ENCODE measurements at regions not wholly inside any gene's neighbourhood (a gene's known extent, or its start where the extent isn't known, plus 50 kb on each side); places are given as distances from the start of the nearest gene placed in this dataset.
"Not testable (repeated sequence)": the region's sequence is repeated elsewhere in the genome, so short reads cannot be mapped to it uniquely, and the experiment has no call there.

DNA sequence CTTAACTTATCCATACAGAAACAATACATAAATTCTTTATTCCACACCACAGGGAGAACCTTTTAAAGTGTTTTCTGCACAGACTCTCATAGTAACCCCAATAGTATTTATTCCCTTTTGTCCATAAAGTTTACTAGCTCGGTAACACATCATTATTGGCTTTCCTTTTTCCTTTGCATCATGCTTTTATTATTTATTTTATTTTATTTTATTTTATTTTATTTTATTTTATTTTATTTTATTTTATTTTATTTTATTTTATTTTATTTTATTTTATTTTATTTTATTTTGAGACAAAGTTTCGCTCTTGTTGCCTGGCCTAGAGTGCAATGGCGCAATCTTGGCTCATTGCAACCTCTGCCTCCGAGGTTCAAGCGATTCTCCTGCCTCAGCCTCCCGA is 655.4 kb downstream of the VGLL3 start:
- H3K4me1 ChIP-seq (ENCODE audit: control insufficient read depth, insufficient read depth, low read length); H3K9me3 ChIP-seq (ENCODE audit: control insufficient read depth, insufficient read depth, low read depth, low read length); H3K36me3 ChIP-seq (ENCODE audit: control insufficient read depth, insufficient read depth, low read length); H3K9ac ChIP-seq (ENCODE audit: low read length); H3K4me3 ChIP-seq (ENCODE audit: low read depth, low read length); H3K27ac ChIP-seq (ENCODE audit: low read depth, low read length); H3K27me3 ChIP-seq (ENCODE audit: control insufficient read depth, insufficient read depth, low read length): not testable (repeated sequence)

DNA sequence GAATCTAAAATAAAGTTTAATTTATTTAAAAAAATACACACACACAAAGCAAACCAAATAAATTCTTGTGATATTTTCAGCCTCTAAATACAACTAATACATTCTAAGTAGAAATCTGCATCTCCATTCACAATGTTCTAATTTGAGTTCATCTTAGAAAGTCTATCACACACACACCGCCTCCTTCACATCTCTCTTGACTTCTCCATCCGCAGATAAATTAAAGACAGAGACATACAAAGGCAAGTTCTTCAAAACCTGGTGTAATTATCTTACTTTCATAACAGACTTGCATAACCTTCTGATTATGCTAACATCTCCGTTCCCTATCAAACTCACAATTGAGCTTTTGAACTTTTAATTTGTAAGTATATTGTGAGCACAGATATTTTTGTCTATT is 657.3 kb downstream of the VGLL3 start:
- Histone ChIP-seq H3K9ac (ENCODE audit: low read length) (no peak overlapping the region), H3K27me3 (ENCODE audit: control insufficient read depth, insufficient read depth, low read length) (no peaks in the 10 kb centered on the region), H3K4me1 (ENCODE audit: control insufficient read depth, insufficient read depth, low read length) (no peaks in the 10 kb centered on the region), H3K4me3 (ENCODE audit: low read depth, low read length) (no peak overlapping the region), H3K36me3 (ENCODE audit: control insufficient read depth, insufficient read depth, low read length) (no peaks in the 10 kb centered on the region), H3K27ac (ENCODE audit: low read depth, low read length) (no peak overlapping the region), H3K9me3 (ENCODE audit: control insufficient read depth, insufficient read depth, low read depth, low read length) (no peaks in the 10 kb centered on the region)

DNA sequence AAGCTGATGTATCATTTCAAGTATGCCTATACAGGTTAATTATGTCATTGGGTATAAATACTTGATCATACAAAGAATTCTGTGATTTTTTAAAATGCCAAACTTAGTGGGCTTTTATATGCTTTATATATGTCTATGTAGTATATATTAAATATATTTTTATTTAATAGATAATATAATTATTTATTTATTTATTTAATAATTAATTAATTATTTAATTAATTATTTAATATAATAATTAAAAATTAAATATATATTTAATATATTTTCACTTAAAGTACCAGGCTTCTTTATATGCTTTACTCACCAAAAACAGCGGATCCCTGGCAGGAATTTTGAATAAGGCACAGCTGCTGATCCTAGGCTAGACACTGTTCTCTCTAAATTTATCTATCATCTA is 687.0 kb downstream of the VGLL3 start:
- Histone ChIP-seq H3K27ac (ENCODE audit: low read depth, low read length) (no peak overlapping the region), H3K9ac (ENCODE audit: low read length) (no peak overlapping the region), H3K4me1 (ENCODE audit: control insufficient read depth, insufficient read depth, low read length) (no peaks in the 10 kb centered on the region), H3K27me3 (ENCODE audit: control insufficient read depth, insufficient read depth, low read length) (no peaks in the 10 kb centered on the region), H3K36me3 (ENCODE audit: control insufficient read depth, insufficient read depth, low read length) (no peaks in the 10 kb centered on the region), H3K4me3 (ENCODE audit: low read depth, low read length) (no peak overlapping the region), H3K9me3 (ENCODE audit: control insufficient read depth, insufficient read depth, low read depth, low read length) (no peaks in the 10 kb centered on the region)

DNA sequence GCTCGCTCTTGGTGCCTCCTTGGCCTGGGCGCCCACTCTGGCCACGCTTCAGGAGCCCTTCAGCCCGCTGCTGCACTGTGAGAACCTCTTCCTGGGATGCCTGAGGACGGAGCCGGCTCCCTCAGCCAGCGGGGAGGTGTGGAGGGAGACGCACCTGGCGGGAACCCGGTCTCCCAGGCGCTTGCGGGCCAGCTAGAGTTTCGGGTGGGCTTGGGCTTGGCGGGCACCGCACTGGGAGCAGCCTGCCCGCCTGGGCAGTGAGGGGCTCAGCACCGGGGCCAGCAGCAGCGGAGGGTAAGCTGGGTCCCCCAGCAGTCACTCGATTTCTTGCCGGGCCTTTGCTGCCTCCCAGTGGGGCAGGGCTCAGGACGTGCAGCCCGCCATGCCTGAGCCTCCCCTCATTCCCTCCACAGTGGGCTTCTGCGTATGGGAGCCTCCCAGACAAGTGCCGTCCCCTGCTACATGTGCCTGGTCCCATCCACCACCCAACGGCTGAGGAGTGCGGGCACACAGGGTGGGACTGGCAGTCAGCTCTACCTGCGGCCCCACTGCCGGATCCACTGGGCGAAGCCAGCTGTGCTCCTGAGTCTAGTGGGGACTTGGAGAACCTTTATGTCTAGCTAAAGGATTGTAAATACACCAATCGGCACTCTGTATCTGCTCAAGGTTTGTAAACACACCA is 708.7 kb downstream of the VGLL3 start:
- Histone ChIP-seq H3K9me3 (ENCODE audit: control insufficient read depth, insufficient read depth, low read depth, low read length) (peaks cover 3% of the 10 kb centered on the region; the same call in 1 of the 2 replicates), H3K9ac (ENCODE audit: low read length) (no peak overlapping the region), H3K27ac (ENCODE audit: low read depth, low read length) (no peak overlapping the region), H3K27me3 (ENCODE audit: control insufficient read depth, insufficient read depth, low read length) (no peaks in the 10 kb centered on the region), H3K4me3 (ENCODE audit: low read depth, low read length) (no peak overlapping the region), H3K36me3 (ENCODE audit: control insufficient read depth, insufficient read depth, low read length) (no peaks in the 10 kb centered on the region), H3K4me1 (ENCODE audit: control insufficient read depth, insufficient read depth, low read length) (no peaks in the 10 kb centered on the region)

DNA sequence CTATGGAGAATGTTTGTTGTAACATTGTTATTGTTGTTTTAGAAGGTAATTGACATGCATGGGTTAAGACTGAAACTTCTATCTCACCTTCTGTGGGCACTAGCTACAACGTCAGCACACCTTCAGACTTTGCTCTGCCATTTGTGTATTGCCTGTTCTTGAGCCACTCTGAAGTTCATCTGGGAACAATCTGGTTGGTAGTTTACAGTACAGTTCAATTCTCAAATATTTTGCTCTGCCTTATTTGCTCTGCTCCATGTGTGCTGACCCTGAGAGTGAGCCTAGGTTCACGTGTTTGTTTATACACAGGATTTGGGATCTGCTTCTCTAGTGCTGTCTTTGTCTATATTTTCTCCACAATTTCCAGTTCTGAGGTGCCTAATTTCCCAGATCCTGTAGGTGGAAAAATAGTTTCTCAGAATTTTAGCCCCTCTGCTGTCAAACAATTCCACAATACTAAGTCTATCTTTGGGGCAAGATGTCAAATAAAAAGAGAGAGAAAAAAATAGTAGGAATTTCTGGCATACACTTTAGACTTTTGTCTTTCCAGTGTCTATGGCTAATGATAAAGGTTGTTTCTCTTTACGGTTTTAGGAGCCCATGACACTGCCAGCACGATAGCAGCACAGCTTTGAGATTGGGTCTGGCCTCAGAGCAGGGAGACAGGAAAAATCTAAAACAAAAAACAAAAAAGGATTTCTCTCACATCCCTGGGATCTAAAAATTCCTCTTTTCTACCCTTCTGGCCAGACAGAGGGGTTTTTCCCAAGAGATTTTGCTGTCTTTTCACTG is 721.4 kb downstream of the VGLL3 start:
- H3K36me3 ChIP-seq (ENCODE audit: control insufficient read depth, insufficient read depth, low read length), result no peaks in the 10 kb centered on the region
- no peaks in the 10 kb centered on the region for H3K4me1 ChIP-seq (ENCODE audit: control insufficient read depth, insufficient read depth, low read length)
- H3K27me3 ChIP-seq (ENCODE audit: control insufficient read depth, insufficient read depth, low read length), result no peaks in the 10 kb centered on the region
- H3K4me3 ChIP-seq (ENCODE audit: low read depth, low read length), result no peak overlapping the region
- no peak overlapping the region for H3K27ac ChIP-seq (ENCODE audit: low read depth, low read length)
- H3K9me3 ChIP-seq (ENCODE audit: control insufficient read depth, insufficient read depth, low read depth, low read length), result no peaks in the 10 kb centered on the region
- no peak overlapping the region for H3K9ac ChIP-seq (ENCODE audit: low read length)

DNA sequence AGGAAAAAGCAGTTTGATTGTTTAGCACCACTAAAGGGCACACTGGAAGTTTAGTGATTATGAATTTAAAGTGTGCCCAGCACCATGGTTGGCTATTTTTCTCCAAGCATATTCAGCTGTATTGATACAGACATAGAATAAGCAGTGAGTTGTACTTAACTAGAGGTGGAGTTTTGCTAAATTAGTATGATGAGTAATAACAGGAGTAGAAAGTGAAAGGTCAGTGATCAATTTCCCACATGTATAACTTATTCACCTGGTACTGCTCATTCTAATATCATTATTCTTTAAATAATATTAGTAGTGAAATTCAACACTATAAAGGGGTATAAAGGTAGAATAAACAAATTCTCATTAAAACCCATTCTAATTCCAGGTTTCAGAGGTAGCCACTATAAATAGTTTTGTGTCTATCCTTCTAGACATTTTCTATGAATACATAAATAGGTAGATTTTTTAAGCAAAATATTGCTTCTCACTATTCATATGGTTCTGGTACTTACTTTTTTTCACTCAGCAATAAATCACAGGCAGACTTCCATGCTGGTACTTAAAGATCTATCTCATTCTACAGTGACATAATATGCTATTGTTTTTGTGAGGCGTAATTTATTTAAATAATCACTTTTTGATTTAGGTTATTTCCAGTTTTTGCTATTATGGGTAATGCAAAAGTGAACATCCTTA is 732.9 kb downstream of the VGLL3 start:
- Histone ChIP-seq H3K9ac (ENCODE audit: low read length) (no peak overlapping the region), H3K27me3 (ENCODE audit: control insufficient read depth, insufficient read depth, low read length) (no peaks in the 10 kb centered on the region), H3K9me3 (ENCODE audit: control insufficient read depth, insufficient read depth, low read depth, low read length) (no peaks in the 10 kb centered on the region), H3K36me3 (ENCODE audit: control insufficient read depth, insufficient read depth, low read length) (no peaks in the 10 kb centered on the region), H3K4me1 (ENCODE audit: control insufficient read depth, insufficient read depth, low read length) (peaks cover under 1% of the 10 kb centered on the region; the same call in 1 of the 2 replicates), H3K4me3 (ENCODE audit: low read depth, low read length) (no peak overlapping the region), H3K27ac (ENCODE audit: low read depth, low read length) (no peak overlapping the region)

DNA sequence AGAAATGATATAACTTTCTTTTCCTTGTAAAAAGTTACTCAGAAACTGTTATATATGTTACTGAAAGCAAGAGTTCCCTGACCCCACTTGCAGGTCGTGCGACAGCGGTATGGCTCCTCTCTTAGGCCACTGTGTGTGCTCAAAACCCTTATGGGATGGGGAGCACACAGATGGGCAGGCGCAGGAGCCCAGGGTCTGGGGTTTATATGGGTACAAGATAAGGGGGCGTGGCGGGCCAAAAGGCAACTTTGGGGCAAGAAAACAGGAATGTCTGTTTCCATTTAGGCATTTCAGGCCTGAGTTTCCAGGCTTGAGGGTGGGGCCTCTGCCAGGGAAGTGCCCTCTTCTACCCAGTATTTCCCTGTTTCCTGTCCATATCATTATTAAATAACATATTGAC is 736.5 kb downstream of the VGLL3 start:
- Histone ChIP-seq H3K4me3 (ENCODE audit: low read depth, low read length) (no peak overlapping the region), H3K27me3 (ENCODE audit: control insufficient read depth, insufficient read depth, low read length) (no peaks in the 10 kb centered on the region), H3K4me1 (ENCODE audit: control insufficient read depth, insufficient read depth, low read length) (no peaks in the 10 kb centered on the region), H3K36me3 (ENCODE audit: control insufficient read depth, insufficient read depth, low read length) (no peaks in the 10 kb centered on the region), H3K27ac (ENCODE audit: low read depth, low read length) (no peak overlapping the region), H3K9me3 (ENCODE audit: control insufficient read depth, insufficient read depth, low read depth, low read length) (no peaks in the 10 kb centered on the region), H3K9ac (ENCODE audit: low read length) (no peak overlapping the region)

DNA sequence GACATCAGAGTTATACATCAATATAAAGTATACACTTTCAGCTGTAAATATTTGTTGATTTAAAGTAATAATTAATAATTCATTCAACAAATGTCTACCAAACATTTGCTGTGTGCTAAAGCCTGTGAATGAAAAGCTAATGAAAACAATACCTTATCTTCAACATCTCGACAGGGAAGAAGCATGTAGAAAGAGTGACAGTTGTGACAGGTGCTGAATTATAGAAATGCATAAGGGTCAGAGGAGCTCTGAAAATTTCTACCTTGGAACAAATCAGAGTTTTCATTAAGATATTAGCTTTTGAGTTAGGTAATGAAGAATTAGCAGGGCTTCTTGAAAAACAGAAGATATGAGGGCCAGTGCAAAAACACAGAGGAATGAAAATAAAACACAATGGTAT is 739.2 kb downstream of the VGLL3 start:
- H3K9me3 ChIP-seq (ENCODE audit: control insufficient read depth, insufficient read depth, low read depth, low read length), result no peaks in the 10 kb centered on the region

DNA sequence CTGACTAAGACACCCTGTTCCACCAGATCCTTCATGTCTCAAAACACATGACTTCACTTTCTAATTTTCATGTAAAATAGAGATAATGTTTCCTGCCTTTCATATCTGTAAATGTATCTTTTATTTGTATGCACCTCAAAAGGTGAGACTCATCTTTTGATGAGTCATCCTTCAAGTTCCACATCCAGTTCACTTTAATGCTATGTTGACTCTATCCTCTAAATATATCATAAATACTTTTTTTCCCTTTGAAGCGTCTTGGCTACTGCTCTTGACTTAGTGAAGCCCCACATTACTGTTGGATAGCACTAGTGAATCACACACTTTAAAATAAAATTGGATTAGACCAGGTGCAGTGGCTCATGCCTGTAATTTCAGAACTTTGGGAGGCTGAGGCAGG is 741.1 kb downstream of the VGLL3 start:
- Histone ChIP-seq H3K27me3 (ENCODE audit: control insufficient read depth, insufficient read depth, low read length) (no peaks in the 10 kb centered on the region), H3K27ac (ENCODE audit: low read depth, low read length) (no peak overlapping the region), H3K4me3 (ENCODE audit: low read depth, low read length) (no peak overlapping the region), H3K4me1 (ENCODE audit: control insufficient read depth, insufficient read depth, low read length) (no peaks in the 10 kb centered on the region), H3K9ac (ENCODE audit: low read length) (no peak overlapping the region), H3K9me3 (ENCODE audit: control insufficient read depth, insufficient read depth, low read depth, low read length) (no peaks in the 10 kb centered on the region), H3K36me3 (ENCODE audit: control insufficient read depth, insufficient read depth, low read length) (no peaks in the 10 kb centered on the region)

More for the DNA sequence above, 739.2 kb downstream of the VGLL3 start:
- Histone ChIP-seq H3K4me1 (ENCODE audit: control insufficient read depth, insufficient read depth, low read length) (no peaks in the 10 kb centered on the region), H3K27me3 (ENCODE audit: control insufficient read depth, insufficient read depth, low read length) (no peaks in the 10 kb centered on the region), H3K9ac (ENCODE audit: low read length) (no peak overlapping the region), H3K27ac (ENCODE audit: low read depth, low read length) (no peak overlapping the region), H3K4me3 (ENCODE audit: low read depth, low read length) (no peak overlapping the region), H3K36me3 (ENCODE audit: control insufficient read depth, insufficient read depth, low read length) (no peaks in the 10 kb centered on the region)

DNA sequence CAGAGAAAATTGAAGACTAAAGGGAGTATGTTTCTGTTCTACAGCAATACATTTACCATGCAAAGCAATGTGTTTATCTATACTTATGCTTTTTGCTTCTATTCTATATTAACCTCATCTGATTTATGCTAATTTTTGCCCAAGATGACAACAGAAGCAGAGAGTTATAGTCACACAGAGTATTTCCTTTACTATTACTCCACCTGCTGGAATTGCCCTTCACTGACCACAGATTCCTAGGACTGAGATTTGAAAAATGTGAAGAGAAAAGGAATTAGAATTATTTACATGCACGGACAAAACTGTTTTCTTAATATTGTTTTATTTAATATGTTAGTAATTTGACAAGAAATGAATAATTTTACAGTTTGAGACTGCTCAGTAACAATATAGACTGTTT is 745.6 kb downstream of the VGLL3 start:
- H3K4me1 ChIP-seq (ENCODE audit: control insufficient read depth, insufficient read depth, low read length), result no peaks in the 10 kb centered on the region
- H3K27me3 ChIP-seq (ENCODE audit: control insufficient read depth, insufficient read depth, low read length), result no peaks in the 10 kb centered on the region
- H3K9ac ChIP-seq (ENCODE audit: low read length), result no peak overlapping the region
- no peaks in the 10 kb centered on the region for H3K9me3 ChIP-seq (ENCODE audit: control insufficient read depth, insufficient read depth, low read depth, low read length)
- no peak overlapping the region for H3K4me3 ChIP-seq (ENCODE audit: low read depth, low read length)
- H3K27ac ChIP-seq (ENCODE audit: low read depth, low read length), result no peak overlapping the region
- H3K36me3 ChIP-seq (ENCODE audit: control insufficient read depth, insufficient read depth, low read length), result no peaks in the 10 kb centered on the region

DNA sequence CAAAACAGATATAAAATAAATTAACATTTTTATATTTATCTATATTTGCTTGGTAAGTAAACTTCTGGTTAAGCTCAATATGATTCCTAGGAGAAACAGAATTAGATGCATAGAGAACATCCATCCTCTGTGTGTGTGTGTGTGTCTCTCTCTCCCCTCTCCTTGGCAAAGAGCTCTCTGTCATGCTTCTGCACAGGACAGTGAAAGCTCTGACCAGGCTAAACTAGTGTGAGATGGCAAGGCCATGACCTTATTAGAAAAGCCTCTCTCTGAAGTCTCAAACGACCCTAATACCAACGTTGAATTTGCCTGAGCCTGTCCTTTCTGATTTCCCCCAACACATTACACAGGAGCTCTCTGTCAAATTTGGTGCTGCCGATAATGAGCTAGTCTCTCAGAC is 746.0 kb downstream of the VGLL3 start:
- Histone ChIP-seq H3K9me3 (ENCODE audit: control insufficient read depth, insufficient read depth, low read depth, low read length) (no peaks in the 10 kb centered on the region), H3K4me1 (ENCODE audit: control insufficient read depth, insufficient read depth, low read length) (no peaks in the 10 kb centered on the region), H3K4me3 (ENCODE audit: low read depth, low read length) (no peak overlapping the region), H3K36me3 (ENCODE audit: control insufficient read depth, insufficient read depth, low read length) (no peaks in the 10 kb centered on the region), H3K27me3 (ENCODE audit: control insufficient read depth, insufficient read depth, low read length) (no peaks in the 10 kb centered on the region), H3K27ac (ENCODE audit: low read depth, low read length) (no peak overlapping the region), H3K9ac (ENCODE audit: low read length) (no peak overlapping the region)
